Heart right ventricle (tissue), 16 donors: ENCODE measurements at regions not wholly inside any gene's neighbourhood (a gene's known extent, or its start where the extent isn't known, plus 50 kb on each side); places are given as distances from the start of the nearest gene placed in this dataset.

Experiments
- ATAC-seq, 8 donors: fragments of 200-7000 bp; cut with Tn5 transposase; one replicate each; pipeline ENCODE4 v1.9.1; 2020; ENCODE audit warnings: mild to moderate bottlenecking in 8 of 8, moderate library complexity in 8 of 8, moderate number of reproducible peaks in 1 of 8
- DNase-seq, 2 donors: peaks; one replicate each; pipeline ENCODE4 v3.0.0-alpha.2; 2020
- H3K27ac ChIP-seq, 10 donors: fragments of 200-600 bp; sonication (generic) in 2 of 10; one replicate each; pipeline versions ENCODE4 v1.5.0 to v1.8.0; 2020 to 2022; ENCODE audit warnings: mild to moderate bottlenecking in 3 of 10
- H3K27me3 ChIP-seq, 7 donors: fragments of 200-600 bp; one replicate each; pipeline ENCODE4 v1.8.0; 2021 to 2022; ENCODE audit warnings: mild to moderate bottlenecking in 2 of 7
- H3K36me3 ChIP-seq, 9 donors: fragments of 200-600 bp; sonication (generic) in 1 of 9; one replicate each; pipeline versions ENCODE4 v1.5.0 to v1.8.0; 2020 to 2022; ENCODE audit warnings: mild to moderate bottlenecking in 2 of 9
- H3K4me1 ChIP-seq, 9 donors: fragments of 200-600 bp; sonication (generic) in 1 of 9; one replicate each; pipeline versions ENCODE4 v1.5.0 to v1.8.0; 2020 to 2022; ENCODE audit warnings: mild to moderate bottlenecking in 4 of 9
- H3K4me3 ChIP-seq, 10 donors: fragments of 200-600 bp; sonication (generic) in 2 of 10; one replicate each; pipeline versions ENCODE4 v1.5.0 to v1.8.0; 2020 to 2022; ENCODE audit warnings: mild to moderate bottlenecking in 7 of 10, moderate library complexity in 2 of 10
- H3K9me3 ChIP-seq, 11 donors: fragments of 200-600 bp in 10 of 11; sonication (generic) in 2 of 11; one replicate each; pipeline versions ENCODE4 v1.5.0 to v1.8.0; 2013 to 2022; ENCODE audit warnings: mild to moderate bottlenecking in 2 of 11, control low read depth in 1 of 11, moderate library complexity in 1 of 11
- CTCF ChIP-seq, 9 donors: fragments of 200-600 bp; sonication (generic) in 2 of 9; IDR thresholded peaks; one replicate each; pipeline versions ENCODE4 v1.5.0 to v1.8.0; 2021 to 2022; ENCODE audit warnings: antibody characterized with exemption in 9 of 9, mild to moderate bottlenecking in 5 of 9, moderate library complexity in 1 of 9
- WGBS, 2 donors: extraction: QIAGEN DNeasy Blood & Tissue Kit; methylation state at CpG; one replicate each; pipeline ENCODE4 v1.1.7; 2013; ENCODE audit warnings: inconsistent platforms in 1 of 2; 5-methylcytosine and 5-hydroxymethylcytosine counted together
- intact Hi-C, 10 donors: fragments of 100-400 bp; cut with DNase I; formaldehyde crosslinking; loops; one replicate each; pipeline versions ENCODE4 v1.11.1 to v1.14.2; 2022
- donor health status: Arrhythmogenic right ventricular cardiomyopathy.
- donor health status: ischemic (EF 13 %, LVEDD 7.1; RV severe dilation, severe dysfunction).
- donor health status: healthy with polysubstance abuse.
- donor health status: DM: no; HTN: yes; CAD: no.
- donor health status: DM: no; HTN: no; CAD: no.
- donor health status: ischemic (EF 25% LVEDD 6.9; RV normal size, moderate dysfunction).
- donor health status: ischemic (EF 25% LVEDD 5.7; RV mildly dilated, moderate dysfunction).
- donor health status: healthy.
- donor health status: DM: yes; HTN: yes; CAD: no.
- donor health status: Ischemic cardiomyopathy.
- donor health status: ischemic (EF 35%, LVEDD 5.7; RV mildly dilated, moderate dysfunction).
- donor health status: nonischemic (EF 11% LVEDD 7.7; RV severe dilation, severe dysfunction).
- donor health status: DM: yes; HTN: yes; CAD: no.
- donor health status: PGD.
- donor health status: ischemic (EF 29% LVEDD 5.4; RV normal size, mild dysfunction).
- donor health status: nonischemic (EF 23%, LVEDD 6.1; RV moderate dilation, normal function).

- 50 to 65% methylated on average over 1 of the region's 1 CpG for WGBS, 2 donors
- ATAC-seq = no peak
- Histone ChIP-seq H3K27me3 (no peaks in the 10 kb centered on the region), H3K9me3 (peaks cover 0 to 6% (median 0%) of the 10 kb centered on the region in 11 donors), H3K4me3 (no peak overlapping the region), H3K27ac (no peak overlapping the region), H3K4me1 (no peaks in the 10 kb centered on the region), H3K36me3 (no peaks in the 10 kb centered on the region)
- no peak for DNase-seq
- intact Hi-C loops = loop anchor here in 1 of 10 donors (10.0 kb wide), 1 partner anchor 439 kb away; no protein-coding TSS in a partner anchor
- no peak for TF ChIP-seq CTCF (IDR thresholded peaks at IDR 0.05)
Measured at GRCh38 chr18:51543658-51544155, 346.2 kb upstream of the MEX3C start.

GRCh38 chr18:51545446-51545845 lies 348.0 kb upstream of the MEX3C start:
- no peaks in the 10 kb centered on the region for H3K27me3 ChIP-seq
- H3K27ac ChIP-seq = no peak overlapping the region
- no peak for TF ChIP-seq CTCF (IDR thresholded peaks at IDR 0.05)
- H3K4me3 ChIP-seq = no peak overlapping the region
- no peaks in the 10 kb centered on the region for H3K36me3 ChIP-seq
- 68 to 80% methylated on average over 4 of the region's 4 CpGs for WGBS, 2 donors
- ATAC-seq (no peak), DNase-seq (no peak)
- intact Hi-C loops = loop anchor here in 1 of 10 donors (10.0 kb wide), 1 partner anchor 441 kb away; no protein-coding TSS in a partner anchor
- H3K9me3 ChIP-seq = peaks cover 0 to 6% (median 0%) of the 10 kb centered on the region in 11 donors
- no peaks in the 10 kb centered on the region for H3K4me1 ChIP-seq

- intact Hi-C loops = no loop called here
- H3K4me1 ChIP-seq = peaks cover 0 to 4% (median 0%) of the 10 kb centered on the region in 9 donors
Measured at GRCh38 chr18:51559198-51559901, 361.9 kb upstream of the MEX3C start.

GRCh38 chr18:51559902-51560287 lies 362.4 kb upstream of the MEX3C start:
- no peaks in the 10 kb centered on the region for H3K27me3 ChIP-seq
- intact Hi-C loops = no loop called here
- 85% methylated on average over 1 of the region's 1 CpG for WGBS, 2 donors
- no peak for DNase-seq
- H3K36me3 ChIP-seq = no peaks in the 10 kb centered on the region
- H3K4me3 ChIP-seq = no peak overlapping the region
- H3K9me3 ChIP-seq = no peaks in the 10 kb centered on the region
- no peak overlapping the region for H3K27ac ChIP-seq
- H3K4me1 ChIP-seq = peaks cover 0 to 4% (median 0%) of the 10 kb centered on the region in 9 donors
- ATAC-seq = no peak
- peak in 1 of 9 donors; percentile 13 for TF ChIP-seq CTCF (IDR thresholded peaks at IDR 0.05)

More at GRCh38 chr18:51559198-51559901, 361.9 kb upstream of the MEX3C start:
- Histone ChIP-seq H3K27ac (no peak overlapping the region), H3K4me3 (no peak overlapping the region), H3K9me3 (peaks cover 0 to 3% (median 0%) of the 10 kb centered on the region in 11 donors), H3K27me3 (no peaks in the 10 kb centered on the region), H3K36me3 (no peaks in the 10 kb centered on the region)
- WGBS, 2 donors = 73 to 79% methylated on average over 2 of the region's 2 CpGs
- DNase-seq = no peak
- no peak for TF ChIP-seq CTCF (IDR thresholded peaks at IDR 0.05)
- ATAC-seq = no peak
